Endothelial cell of umbilical vein (primary cell): ENCODE measurements at regions not wholly inside any gene's neighbourhood (a gene's known extent, or its start where the extent isn't known, plus 50 kb on each side); places are given as distances from the start of the nearest gene placed in this dataset.

ENCODE experiments used
- BruUV-seq: library from RNA; stranded (reverse); fragments of 400-500 nt; replicated peaks from 2 replicates; lab custom pipeline; 2021; lab: Mats Ljungman, UMichigan
- CTCF ChIA-PET: fragments of 300-600, 350-600 bp; sonication (Branson Sonifier 250); formaldehyde crosslinking; loops from one replicate; lab custom pipeline; 2021; ENCODE audit warnings: antibody characterized with exemption, inconsistent platforms; lab: Charles Lee
- POLR2A ChIA-PET: fragments of 300-600, 350-600 bp; sonication (Branson Sonifier 250); formaldehyde crosslinking; loops from one replicate; lab custom pipeline; 2021; ENCODE audit warnings: antibody characterized with exemption, inconsistent platforms; lab: Charles Lee
- DNase-seq: peaks from one replicate; pipeline ENCODE4 v3.0.0-alpha.2; 2011; ENCODE audit warnings: low read depth, low spot score
- FAIRE-seq: peaks from 2 replicates; lab custom pipeline; 2011; peaks lifted over from hg19 to GRCh38; lab: Jason Lieb, UNC
- H2AFZ ChIP-seq: 2 replicates; pipeline ENCODE4 v1.6.0; 2012; ENCODE audit warnings: low read depth, low read length, control low read depth, inconsistent platforms
- H3K27ac ChIP-seq: 2 replicates; pipeline ENCODE4 v1.5.1; 2011; ENCODE audit warnings: low read depth, mild to moderate bottlenecking, control low read depth, low read length, moderate library complexity; ENCODE audit not compliant: insufficient read depth
- H3K27me3 ChIP-seq, 2 experiments: 2 replicates each; pipeline versions ENCODE4 v1.6.0 to v1.6.1; 2011; ENCODE audit warnings: low read length in 2 of 2, mixed read lengths in 1 of 2; ENCODE audit not compliant: control insufficient read depth in 2 of 2, insufficient read depth in 2 of 2
- H3K36me3 ChIP-seq, 2 experiments: 2 replicates in 1 of 2; 3 replicates in 1 of 2; pipeline ENCODE4 v1.5.1; 2011; ENCODE audit warnings: low read length in 2 of 2, mild to moderate bottlenecking in 1 of 2, moderate library complexity in 1 of 2; ENCODE audit not compliant: control insufficient read depth in 2 of 2, insufficient read depth in 2 of 2; ENCODE audit errors: extremely low read depth in 1 of 2
- H3K4me1 ChIP-seq: 3 replicates; pipeline ENCODE4 v1.5.1; 2011; ENCODE audit warnings: mild to moderate bottlenecking, low read length; ENCODE audit not compliant: control insufficient read depth, insufficient read depth; ENCODE audit errors: extremely low read depth
- H3K4me2 ChIP-seq: 2 replicates; pipeline ENCODE4 v1.6.1; 2011; ENCODE audit warnings: low read length, control low read depth, mixed read lengths; ENCODE audit not compliant: insufficient read depth
- H3K4me3 ChIP-seq, 3 experiments: fragments of 200-600 bp in 1 of 3; sonication (generic), shearing (Covaris generic) in 1 of 3; replicated peaks in 1 of 3; 2 replicates each; pipeline ENCODE4 v1.5.1; 2011 to 2016; ENCODE audit warnings: control low read depth in 3 of 3, low read length in 3 of 3, mild to moderate bottlenecking in 2 of 3, inconsistent platforms in 1 of 3, low read depth in 1 of 3, moderate library complexity in 1 of 3; ENCODE audit not compliant: insufficient read depth in 1 of 3
- H3K79me2 ChIP-seq: 2 replicates; pipeline ENCODE4 v1.6.0; 2012; ENCODE audit warnings: low read length, inconsistent platforms; ENCODE audit not compliant: control insufficient read depth, insufficient read depth
- H3K9ac ChIP-seq: replicated peaks from 2 replicates; pipeline ENCODE3; 2011; ENCODE audit warnings: low read length, control low read depth; ENCODE audit not compliant: insufficient read depth; ENCODE audit errors: extremely low read depth
- H3K9me1 ChIP-seq: replicated peaks from 3 replicates; pipeline ENCODE4 v1.6.0; 2011; ENCODE audit warnings: mild to moderate bottlenecking, low read length; ENCODE audit not compliant: control insufficient read depth, insufficient read depth; ENCODE audit errors: extremely low read depth
- H3K9me3 ChIP-seq: replicated peaks from 2 replicates; pipeline ENCODE4 v1.5.1; 2012; ENCODE audit warnings: low read length, inconsistent platforms; ENCODE audit not compliant: control insufficient read depth, insufficient read depth
- H4K20me1 ChIP-seq: replicated peaks from 2 replicates; pipeline ENCODE3; 2011; ENCODE audit warnings: mild to moderate bottlenecking, low read length; ENCODE audit not compliant: control insufficient read depth, insufficient read depth; ENCODE audit errors: extremely low read depth
- CTCF ChIP-seq, 2 donors: IDR thresholded peaks; 1 replicate in 1 of 2; 2 replicates in 1 of 2; pipeline ENCODE4 v1.5.1; 2011; ENCODE audit warnings: low read length in 2 of 2, mild to moderate bottlenecking in 2 of 2, moderate library complexity in 2 of 2, control low read depth in 1 of 2, inconsistent platforms in 1 of 2, low read depth in 1 of 2; ENCODE audit not compliant: insufficient read depth in 1 of 2; ENCODE audit errors: extremely low read depth in 1 of 2
- EZH2 ChIP-seq: IDR thresholded peaks from 2 replicates; pipeline ENCODE4 v1.6.1; 2012; ENCODE audit warnings: borderline replicate concordance, low read depth, mild to moderate bottlenecking, moderate library complexity, low read length, inconsistent platforms; ENCODE audit not compliant: severe bottlenecking
- FOS ChIP-seq: IDR thresholded peaks from 2 replicates; pipeline ENCODE4 v1.6.1; 2011; ENCODE audit warnings: mild to moderate bottlenecking, low read length, moderate library complexity, borderline replicate concordance; ENCODE audit not compliant: insufficient read depth
- GATA2 ChIP-seq: IDR thresholded peaks from 2 replicates; pipeline ENCODE4 v1.7.0; 2011; ENCODE audit warnings: low read depth, mild to moderate bottlenecking, moderate library complexity, mixed read lengths, low read length; ENCODE audit not compliant: insufficient read length, insufficient read depth
- MAX ChIP-seq: IDR thresholded peaks from 2 replicates; pipeline ENCODE4 v1.6.1; 2011; ENCODE audit not compliant: insufficient read depth, insufficient read length
- MYC ChIP-seq: IDR thresholded peaks from one replicate; pipeline ENCODE4 v1.6.1; 2011; ENCODE audit warnings: mild to moderate bottlenecking, low read depth, low read length
- POLR2A ChIP-seq: IDR thresholded peaks from 2 replicates; pipeline ENCODE4 v1.6.1; 2012; ENCODE audit warnings: low read depth, mild to moderate bottlenecking, control low read depth, low read length
- POLR2AphosphoS5 ChIP-seq: IDR thresholded peaks from 2 replicates; pipeline ENCODE4 v1.6.1; 2012; ENCODE audit warnings: low read depth, mild to moderate bottlenecking, control low read depth, low read length, moderate library complexity; ENCODE audit not compliant: insufficient read depth
- dilution Hi-C: fragments of 300-500 bp; cut with MboI; formaldehyde crosslinking; loops from one replicate; pipeline ENCODE4 v1.15.0; 2019; ENCODE audit warnings: low sequenced_read_pairs; ENCODE audit not compliant: extremely low pct_ligation_motif_present
- intact Hi-C: fragments of 100-400 bp; cut with micrococcal nuclease; formaldehyde crosslinking; loops from one replicate; pipeline ENCODE4 v1.10.0; 2022

- no peak overlapping the region for H3K27ac ChIP-seq
- no peaks in the 10 kb centered on the region for H4K20me1 ChIP-seq
- H3K79me2 ChIP-seq: no peaks in the 10 kb centered on the region
- H3K4me1 ChIP-seq: no peaks in the 10 kb centered on the region
- no peak overlapping the region for H3K4me3 ChIP-seq
- ChIA-PET POLR2A (no interaction called here), CTCF (interaction anchor here (1.9 kb wide), 1 partner anchor 9 kb away, joined by 7 read pairs; no protein-coding TSS in a partner anchor)
- dilution Hi-C loops (no loop called here), intact Hi-C loops (loop anchor here (10.0 kb wide), 1 partner anchor 472 kb away; no protein-coding TSS in a partner anchor)
- H3K9ac ChIP-seq: no peak overlapping the region
- no peaks in the 10 kb centered on the region for H3K36me3 ChIP-seq
- no peaks in the 10 kb centered on the region for H3K9me3 ChIP-seq
- TF ChIP-seq POLR2A: no peak
- TF ChIP-seq POLR2AphosphoS5: no peak
- no peak for TF ChIP-seq EZH2
- no peak for TF ChIP-seq FOS
- TF ChIP-seq GATA2: no peak
- no peak for TF ChIP-seq MYC
- TF ChIP-seq MAX: no peak
- TF ChIP-seq CTCF (IDR thresholded peaks at IDR 0.05; ENCODE audit: extremely low read depth in 1 of 2, insufficient read depth in 1 of 2, low read depth in 1 of 2, low read length in 2 of 2): no peak
- DNase-seq (no peak), FAIRE-seq (no peak)
- H3K9me1 ChIP-seq: no peaks in the 10 kb centered on the region
- H3K27me3 ChIP-seq: no peaks in the 10 kb centered on the region
- no peak overlapping the region for H3K4me2 ChIP-seq
- H2AFZ ChIP-seq: no peak overlapping the region
- no TSS peak for BruUV-seq
Observed at GRCh38 chr5:120062515-120062917, 401.6 kb upstream of the PRR16 start.
